Stimulated activated CD4-positive, alpha-beta T cell treated with anti-CD3 and anti-CD28 coated beads, Interleukin-12 subunit alpha, Interleukin-12 subunit beta, amount 100 ng/mL, for 24 hours (primary cell): ENCODE measurements at regions not wholly inside any gene's neighbourhood (a gene's known extent, or its start where the extent isn't known, plus 50 kb on each side); places are given as distances from the start of the nearest gene placed in this dataset.
"Not testable (repeated sequence)": the region's sequence is repeated elsewhere in the genome, so short reads cannot be mapped to it uniquely, and the experiment has no call there.

Source experiments
- DNase-seq, 2 experiments: peaks; one replicate each; pipeline ENCODE4 v3.0.0-alpha.2; 2020; ENCODE audit warnings: low read depth in 2 of 2

DNA sequence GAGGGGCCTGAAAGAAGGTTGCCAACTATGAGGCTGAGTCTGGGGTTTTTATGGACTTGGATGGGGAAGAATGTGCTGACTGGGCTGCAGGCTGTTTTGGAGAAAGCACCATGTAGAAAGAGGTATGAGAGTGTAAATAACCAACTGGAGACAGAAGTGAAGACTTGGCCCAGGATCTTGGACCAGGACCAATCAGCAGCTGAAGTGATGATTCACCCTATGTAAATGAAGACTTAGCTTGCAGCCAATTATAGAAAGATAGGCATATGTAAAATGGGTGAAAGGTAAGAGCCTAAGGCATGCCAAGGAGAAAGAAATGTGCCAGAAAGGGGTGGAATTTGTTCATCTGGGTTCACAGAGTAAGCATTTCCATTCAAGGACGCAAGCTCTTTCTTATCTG, 856.7 kb upstream of the PRKX start:
- DNase-seq = no peak

DNA sequence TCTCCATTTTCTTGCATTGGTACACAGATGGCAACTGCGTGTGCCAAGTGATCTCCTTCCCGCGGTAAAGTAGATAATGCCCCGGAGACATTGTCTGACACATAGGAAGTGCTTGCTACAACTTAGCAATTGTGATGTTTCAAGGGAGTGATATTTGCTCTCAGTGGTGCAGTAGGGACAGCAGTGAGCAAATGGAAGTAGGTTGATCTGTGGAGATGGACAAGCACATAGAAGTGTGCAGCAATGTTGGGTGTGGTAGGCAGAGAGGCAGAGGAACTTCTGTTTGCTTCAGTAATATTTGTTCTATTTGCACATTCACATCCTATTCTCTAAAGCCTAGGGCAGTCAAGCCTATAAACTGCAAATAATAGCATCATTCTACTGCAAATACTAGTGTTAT, 846.7 kb upstream of the PRKX start:
- DNase-seq = no peak

- no peak for DNase-seq
Observed at GRCh38 chrX:4550018-4550417, 836.6 kb upstream of the PRKX start.

GRCh38 chrX:4547213-4547836, 833.9 kb upstream of the PRKX start:
- peak in 1 of 2 experiments; percentile 7 for DNase-seq

DNA sequence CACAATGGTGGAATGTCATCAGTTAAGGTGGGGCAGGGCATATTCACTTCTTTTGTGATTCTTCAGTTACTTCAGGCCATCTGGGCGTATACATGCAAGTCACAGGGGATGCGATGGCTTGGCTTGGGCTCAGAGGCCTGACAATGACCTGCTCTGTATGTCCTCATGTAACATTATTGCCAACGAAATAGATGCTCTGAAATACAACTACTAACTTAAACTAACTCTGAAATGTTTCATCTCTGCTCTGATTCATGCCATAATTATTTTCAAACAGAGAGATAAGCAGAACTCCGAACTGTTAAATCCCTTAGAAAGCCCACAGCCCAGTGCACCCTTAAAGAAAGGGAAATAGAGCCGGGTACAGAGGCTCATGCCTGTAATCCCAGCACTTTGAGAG, 832.7 kb upstream of the PRKX start:
- not testable (repeated sequence) for DNase-seq

- DNase-seq = no peak
Observed at GRCh38 chrX:4528247-4528646, 814.8 kb upstream of the PRKX start.

- DNase-seq = no peak
Observed at GRCh38 chrX:4485912-4486311, 772.5 kb upstream of the PRKX start.

DNA sequence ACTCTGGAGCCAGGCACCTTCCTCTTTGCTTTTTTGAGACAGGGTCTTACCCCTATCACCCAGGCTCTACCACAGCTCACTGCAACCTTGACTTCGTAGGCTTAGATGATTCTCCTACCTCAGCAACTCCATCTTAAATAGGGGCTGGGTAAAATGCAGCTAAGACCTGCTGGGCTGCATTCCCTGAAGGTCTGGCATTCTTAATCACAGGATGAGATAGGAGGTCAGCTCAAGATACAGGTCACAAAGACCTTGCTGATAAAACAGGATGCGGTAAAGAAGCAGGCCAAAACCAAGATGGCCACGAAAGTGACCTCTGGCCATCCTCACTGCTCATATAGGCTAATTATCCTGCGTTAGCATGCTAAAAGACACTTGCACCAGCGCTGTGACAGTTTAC, 770.8 kb upstream of the PRKX start:
- no peak for DNase-seq

DNA sequence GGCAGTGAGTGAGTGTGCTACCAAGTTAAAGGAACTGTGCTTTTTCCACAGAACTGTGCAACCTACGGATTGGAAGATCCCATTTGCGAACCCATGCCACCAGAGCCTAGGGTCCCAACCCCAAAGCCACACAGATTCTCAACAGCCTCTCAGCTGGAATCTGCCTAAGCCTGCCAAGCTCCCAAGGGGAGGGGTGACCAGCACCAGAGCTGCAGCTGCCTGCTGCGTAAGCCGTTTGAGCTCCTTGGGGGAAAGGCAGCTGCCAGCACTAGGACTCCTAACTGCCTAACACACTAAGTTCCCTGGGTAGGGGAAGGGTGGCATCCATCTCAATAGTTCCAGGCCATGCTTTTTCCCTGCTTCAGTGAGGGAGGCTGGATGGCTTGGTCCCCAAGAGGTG, 738.1 kb upstream of the PRKX start:
- DNase-seq = no peak

GRCh38 chrX:4450177-4450576, 736.7 kb upstream of the PRKX start:
- no peak for DNase-seq

DNA sequence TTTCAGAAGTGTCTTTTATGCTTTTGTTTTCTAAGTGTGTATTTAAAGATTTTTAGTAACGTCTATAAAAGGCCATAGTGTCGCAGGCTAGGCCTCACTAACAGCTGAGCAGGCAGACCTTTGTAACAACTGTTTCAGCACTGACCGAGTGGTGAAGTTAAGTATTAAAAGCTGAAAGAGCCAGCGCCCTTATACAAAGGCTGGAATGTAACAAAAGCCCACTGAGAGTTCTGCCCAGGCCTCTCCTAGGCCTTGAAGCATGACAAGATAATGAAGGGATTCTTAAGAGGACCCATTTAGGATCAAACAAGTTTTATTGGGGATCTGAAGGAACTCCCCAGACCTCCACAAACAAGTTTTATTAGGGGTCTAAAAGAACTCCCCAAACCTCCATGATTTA, 722.5 kb upstream of the PRKX start:
- no peak for DNase-seq

DNA sequence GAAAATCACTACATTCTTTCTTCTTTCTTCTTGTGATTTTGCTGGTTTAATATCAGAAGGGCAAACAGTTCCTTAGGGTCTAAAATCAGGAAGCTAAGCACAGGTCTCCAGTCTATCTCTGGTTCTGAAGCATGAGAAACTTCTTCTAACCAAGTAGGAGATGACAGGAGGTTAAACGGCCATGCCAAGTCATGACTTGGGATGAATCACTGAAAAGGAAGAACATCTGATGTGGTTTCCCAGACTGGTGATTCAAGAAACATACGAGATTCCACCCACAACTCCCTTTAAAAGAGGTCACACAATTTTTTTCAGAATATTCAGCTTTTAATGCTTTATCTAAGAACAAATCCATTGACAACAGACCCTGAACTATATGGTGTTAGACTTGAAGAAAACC, 684.0 kb upstream of the PRKX start:
- no peak for DNase-seq

- no peak for DNase-seq
Observed at GRCh38 chrX:4382273-4382672, 668.8 kb upstream of the PRKX start.

DNA sequence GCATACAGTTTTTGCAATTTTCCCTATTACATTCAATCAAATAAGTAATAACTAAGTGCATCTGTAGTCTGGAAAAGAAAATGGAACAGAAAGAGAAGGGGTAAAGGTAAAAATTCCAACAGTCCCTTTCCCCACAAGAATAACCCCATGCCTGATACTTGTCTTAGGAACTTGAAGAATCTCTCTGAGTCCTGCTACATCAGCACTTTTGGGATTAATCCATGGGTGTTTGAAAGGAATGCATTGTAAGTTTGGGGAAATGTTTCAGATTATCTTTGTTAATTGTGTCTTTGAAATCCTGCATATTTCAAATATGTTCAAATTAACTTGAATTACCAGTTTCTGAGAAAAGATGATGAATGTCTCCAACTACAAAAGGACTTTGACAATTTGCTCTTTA, 667.3 kb upstream of the PRKX start:
- no peak for DNase-seq

GRCh38 chrX:4379071-4379470, 665.6 kb upstream of the PRKX start:
- no peak for DNase-seq

- no peak for DNase-seq
Observed at GRCh38 chrX:4373791-4374190, 660.3 kb upstream of the PRKX start.

DNA sequence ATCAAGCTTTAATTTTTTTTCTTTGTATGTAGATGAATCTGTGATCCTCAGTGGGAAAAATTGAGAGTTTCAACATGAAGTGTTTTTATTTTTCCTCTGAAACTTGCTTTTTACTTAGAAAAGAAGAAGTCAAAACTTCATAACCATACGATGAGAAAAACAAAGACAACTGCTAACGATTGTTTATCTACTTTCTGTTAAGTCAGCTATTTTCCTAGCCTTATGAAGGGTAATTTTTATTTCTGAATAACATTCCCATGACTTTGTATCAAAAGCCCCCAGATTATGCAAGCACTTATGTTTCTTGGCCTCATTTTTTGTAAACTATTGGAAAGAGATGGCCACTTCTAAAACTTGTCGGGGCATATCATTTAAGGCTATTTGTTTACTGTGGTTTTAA, 645.1 kb upstream of the PRKX start:
- no peak for DNase-seq

DNA sequence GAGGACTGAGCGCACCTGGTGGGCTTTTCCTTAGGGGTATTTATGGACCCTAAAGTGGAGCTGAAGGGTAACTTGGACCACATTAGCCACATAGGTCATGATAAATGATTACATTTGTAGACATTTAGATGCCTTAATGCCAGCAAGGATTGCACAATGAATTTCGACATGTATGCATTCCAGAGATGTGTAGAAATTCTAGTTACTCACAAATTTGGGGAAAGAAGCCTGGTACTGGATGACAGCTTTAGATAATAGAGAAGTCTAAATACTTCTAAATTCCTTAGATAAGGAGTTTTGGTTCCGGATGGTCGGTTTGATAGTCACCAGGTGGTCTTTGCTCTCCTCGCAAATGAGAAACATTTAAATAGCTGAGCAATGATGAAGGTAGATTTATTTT, 609.5 kb upstream of the PRKX start:
- DNase-seq = no peak

DNA sequence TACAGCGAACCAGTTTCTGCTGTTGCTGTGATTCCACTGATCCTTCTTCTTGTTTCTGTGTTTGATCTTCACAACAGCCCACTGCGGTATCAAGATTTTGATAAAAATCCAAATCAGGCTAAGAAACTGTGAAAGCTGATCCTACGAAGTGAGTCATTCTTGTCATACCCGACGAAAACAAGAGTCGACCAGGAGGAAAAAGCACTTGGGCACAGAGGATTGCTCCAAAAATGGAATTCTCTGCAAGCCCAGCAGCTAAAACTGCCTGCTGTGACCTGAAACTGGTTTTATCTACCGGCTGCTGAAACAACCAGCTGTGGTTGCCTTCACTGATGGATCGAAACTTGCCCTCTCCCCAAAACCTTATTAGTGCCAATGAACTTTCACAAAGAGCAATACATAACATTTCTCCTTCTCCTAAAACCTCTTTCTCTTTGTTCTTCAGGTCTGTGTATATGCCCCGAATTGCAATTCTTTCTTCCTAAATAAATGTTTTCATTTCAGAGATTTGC, 607.0 kb upstream of the PRKX start:
- DNase-seq = no peak

DNA sequence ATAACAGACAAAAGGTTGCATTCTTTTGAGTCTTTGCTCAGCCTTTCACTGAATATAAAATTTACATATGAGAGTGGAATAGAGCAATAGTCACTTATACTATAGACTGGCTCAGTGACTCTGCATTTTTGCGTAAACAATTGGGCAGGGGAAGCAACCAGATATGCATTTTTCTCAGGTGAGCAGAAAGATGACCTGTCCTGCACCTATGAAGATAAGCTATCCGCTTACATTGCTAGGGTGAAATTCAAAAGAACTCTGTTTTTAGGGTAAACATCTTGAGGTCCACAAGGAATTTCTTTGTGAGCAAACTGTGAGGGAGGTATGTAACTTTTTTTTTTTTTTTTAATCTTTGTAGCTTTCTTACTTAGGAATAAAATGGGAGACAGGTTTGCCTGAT, 602.4 kb upstream of the PRKX start:
- DNase-seq = no peak

DNA sequence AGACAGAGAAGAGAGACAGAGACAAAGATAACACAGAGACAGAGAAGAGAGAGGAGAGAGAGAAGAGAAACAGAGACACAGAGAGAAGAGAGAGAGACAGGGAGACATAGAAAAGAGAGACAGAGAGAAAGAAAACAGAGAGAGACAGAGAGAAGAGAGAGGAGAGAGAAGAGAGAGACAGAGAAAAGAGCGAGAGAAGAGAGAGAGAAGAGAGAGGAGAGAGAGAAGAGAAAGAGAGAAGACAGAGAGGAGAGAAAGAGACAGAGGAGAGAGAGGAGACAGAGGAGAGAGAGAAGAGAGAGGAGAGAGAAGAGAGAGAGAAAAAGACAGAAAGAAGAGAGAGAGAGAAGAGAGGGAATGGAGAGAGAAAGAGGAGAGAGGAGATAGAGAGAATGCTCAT, 601.1 kb upstream of the PRKX start:
- DNase-seq = no peak

DNA sequence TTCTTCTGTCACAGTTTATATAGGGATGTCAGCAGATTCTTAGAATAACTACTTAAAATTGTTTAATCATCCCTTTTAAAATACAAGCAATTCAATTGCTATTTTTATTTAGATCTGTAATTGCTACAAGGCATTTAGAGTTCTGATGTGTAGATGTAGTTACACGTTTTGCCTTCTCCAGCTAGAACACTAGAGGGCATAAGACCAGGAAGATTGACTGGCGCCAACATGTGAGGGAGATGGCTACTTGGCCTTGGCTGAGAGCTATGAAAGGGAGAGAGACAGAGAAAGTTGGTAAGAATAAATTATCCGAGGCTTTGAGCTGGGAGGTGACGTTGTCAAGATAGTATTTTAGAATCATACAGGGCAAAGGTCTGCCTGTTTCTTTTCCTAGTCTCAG, 563.7 kb upstream of the PRKX start:
- no peak for DNase-seq

DNA sequence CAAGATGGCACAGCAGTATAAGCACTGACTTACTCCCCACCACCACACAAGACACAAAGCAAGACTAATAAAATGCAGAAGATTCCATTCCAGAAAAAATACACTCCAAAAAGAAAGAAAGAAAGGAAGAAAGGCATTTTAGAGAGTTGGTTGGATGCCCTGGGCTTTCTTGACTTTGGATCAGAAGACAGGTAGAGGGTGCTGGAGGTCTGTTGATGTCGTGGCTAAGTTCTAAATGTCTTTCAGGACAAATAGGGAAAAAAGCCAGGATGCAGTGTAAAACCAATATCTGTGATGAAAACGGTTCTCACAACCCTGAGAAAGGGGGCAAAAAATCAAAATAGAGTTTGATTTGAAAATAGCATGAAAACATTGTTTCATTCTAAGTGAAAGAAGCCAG, 555.2 kb upstream of the PRKX start:
- no peak for DNase-seq

- DNase-seq = no peak
Observed at GRCh38 chrX:4265036-4265435, 551.6 kb upstream of the PRKX start.
